Heart left ventricle (tissue), 13 donors: ENCODE measurements at regions not wholly inside any gene's neighbourhood (a gene's known extent, or its start where the extent isn't known, plus 50 kb on each side); places are given as distances from the start of the nearest gene placed in this dataset.

Experiments used
- CTCF ChIP-seq, 12 donors: fragments of 200-600 bp; sonication (generic) in 4 of 12; IDR thresholded peaks; one replicate each; pipeline versions ENCODE4 v1.5.0 to v1.8.0; 2018 to 2022; ENCODE audit warnings: antibody characterized with exemption in 12 of 12, mild to moderate bottlenecking in 5 of 12
- POLR2A ChIP-seq, 2 donors: fragments of 450-650 bp; IDR thresholded peaks; one replicate each; pipeline ENCODE4 v1.6.1; 2017; ENCODE audit warnings: antibody characterized with exemption in 2 of 2, mild to moderate bottlenecking in 2 of 2, moderate library complexity in 2 of 2
- donor health status: ischemic (EF 13 %, LVEDD 7.1; RV severe dilation, severe dysfunction).
- donor health status: DM: no; HTN: yes; CAD: no.
- donor health status: DM: no; HTN: no; CAD: no.
- donor health status: ischemic (EF 25% LVEDD 6.9; RV normal size, moderate dysfunction).
- donor health status: ischemic (EF 25% LVEDD 5.7; RV mildly dilated, moderate dysfunction).
- donor health status: ischemic (EF 35%, LVEDD 5.7; RV mildly dilated, moderate dysfunction).
- donor health status: nonischemic (EF 11% LVEDD 7.7; RV severe dilation, severe dysfunction).
- donor health status: DM: yes; HTN: yes; CAD: no.
- donor health status: PGD.
- donor health status: ischemic (EF 29% LVEDD 5.4; RV normal size, mild dysfunction).
- donor health status: nonischemic (EF 23%, LVEDD 6.1; RV moderate dilation, normal function).

- TF ChIP-seq POLR2A (IDR thresholded peaks at IDR 0.05) (no peak), CTCF (IDR thresholded peaks at IDR 0.05) (no peak)
These were observed 124.7 kb upstream of the C1QTNF7 start for GRCh38 chr4:15303052-15303641.
